SK-N-SH (cell line): ENCODE measurements at regions not wholly inside any gene's neighbourhood (a gene's known extent, or its start where the extent isn't known, plus 50 kb on each side); places are given as distances from the start of the nearest gene placed in this dataset.

Experiments used
- CTCF ChIA-PET: fragments of 300-600, 350-600 bp; formaldehyde crosslinking; extraction: SDS; loops from one replicate; lab custom pipeline; 2021; lab: Yijun Ruan, JAX
- POLR2A ChIA-PET: fragments of 350-600 bp; sonication (Branson Sonifier 250); formaldehyde crosslinking; extraction: SDS; loops from one replicate; lab custom pipeline; 2020; ENCODE audit warnings: antibody characterized with exemption, inconsistent platforms; lab: Yijun Ruan, JAX
- DNase-seq: peaks from one replicate; pipeline ENCODE4 v3.0.0; 2012
- H2AFZ ChIP-seq: fragments of 200-600 bp; sonication (generic); 2 replicates; pipeline ENCODE4 v1.8.1; 2016; ENCODE audit warnings: antibody characterized with exemption, mild to moderate bottlenecking, low read depth
- H3F3A ChIP-seq: fragments of 200-600 bp; sonication (generic); replicated peaks from 2 replicates; pipeline ENCODE3; 2016; ENCODE audit warnings: antibody characterized with exemption, mild to moderate bottlenecking; ENCODE audit not compliant: insufficient read depth
- H3K27ac ChIP-seq, 2 experiments: fragments of 200-500 bp in 1 of 2; fragments of 200-600 bp in 1 of 2; sonication (Bioruptor generic) in 1 of 2; sonication (generic), shearing (Covaris generic) in 1 of 2; 2 replicates each; pipeline versions ENCODE4 v1.5.1 to v1.6.1; 2014 to 2016; ENCODE audit warnings: low read depth in 2 of 2, inconsistent platforms in 1 of 2, low read length in 1 of 2, mild to moderate bottlenecking in 1 of 2, mixed read lengths in 1 of 2
- H3K27me3 ChIP-seq: fragments of 200-600 bp; sonication (generic), shearing (Covaris generic); 2 replicates; pipeline ENCODE4 v1.6.1; 2016; ENCODE audit warnings: mixed run types; ENCODE audit not compliant: insufficient read depth
- H3K36me3 ChIP-seq, 2 experiments: fragments of 200-500 bp in 1 of 2; fragments of 200-600 bp in 1 of 2; sonication (Bioruptor generic) in 1 of 2; sonication (generic) in 1 of 2; replicated peaks in 1 of 2; 2 replicates each; pipeline versions ENCODE3 to v1.5.1; 2014 to 2016; ENCODE audit warnings: low read length in 1 of 2, mild to moderate bottlenecking in 1 of 2; ENCODE audit not compliant: insufficient read depth in 2 of 2, control insufficient read depth in 1 of 2
- H3K4me1 ChIP-seq, 2 experiments: fragments of 200-500 bp in 1 of 2; fragments of 200-600 bp in 1 of 2; sonication (Bioruptor generic) in 1 of 2; sonication (generic), shearing (Covaris generic) in 1 of 2; 2 replicates each; pipeline versions ENCODE4 v1.5.1 to v1.6.1; 2014 to 2016; ENCODE audit warnings: low read depth in 1 of 2, low read length in 1 of 2, mixed run types in 1 of 2; ENCODE audit not compliant: insufficient read depth in 2 of 2, control insufficient read depth in 1 of 2
- H3K4me2 ChIP-seq: fragments of 200-600 bp; sonication (generic), shearing (Covaris generic); 2 replicates; pipeline ENCODE4 v1.6.1; 2017; ENCODE audit warnings: mixed run types
- H3K4me3 ChIP-seq, 2 experiments: fragments of 200-500 bp in 1 of 2; fragments of 200-600 bp in 1 of 2; sonication (Bioruptor generic) in 1 of 2; sonication (generic), shearing (Covaris generic) in 1 of 2; 2 replicates each; pipeline versions ENCODE4 v1.5.1 to v1.8.1; 2014 to 2016; ENCODE audit warnings: low read depth in 2 of 2, inconsistent platforms in 1 of 2, low read length in 1 of 2, mild to moderate bottlenecking in 1 of 2, mixed read lengths in 1 of 2, moderate library complexity in 1 of 2
- H3K79me2 ChIP-seq: fragments of 200-600 bp; sonication (generic); 2 replicates; pipeline ENCODE4 v1.8.1; 2017; ENCODE audit warnings: mild to moderate bottlenecking; ENCODE audit not compliant: insufficient read depth
- H3K9ac ChIP-seq: fragments of 200-600 bp; sonication (generic); 2 replicates; pipeline ENCODE4 v1.6.1; 2017; ENCODE audit warnings: mixed run types
- H3K9me2 ChIP-seq: fragments of 200-600 bp; sonication (generic); 2 replicates; pipeline ENCODE4 v1.6.1; 2017; ENCODE audit warnings: mixed run types
- H3K9me3 ChIP-seq: fragments of 200-600 bp; sonication (generic); 2 replicates; pipeline ENCODE4 v1.6.1; 2017; ENCODE audit warnings: mixed run types, mild to moderate bottlenecking, moderate library complexity
- H4K20me1 ChIP-seq: fragments of 200-600 bp; sonication (generic); 2 replicates; pipeline ENCODE4 v1.6.1; 2017; ENCODE audit warnings: mild to moderate bottlenecking, mixed run types; ENCODE audit not compliant: insufficient read depth
- CHD2 ChIP-seq: fragments of 150-350 bp; IDR thresholded peaks from 2 replicates; pipeline ENCODE4 v1.6.1; 2018; ENCODE audit warnings: low read length; ENCODE audit not compliant: partially characterized antibody
- CTCF ChIP-seq: fragments of 200-600 bp; sonication (generic); IDR thresholded peaks from 2 replicates; pipeline ENCODE4 v1.6.1; 2017; ENCODE audit warnings: antibody characterized with exemption, mild to moderate bottlenecking, moderate library complexity
- ELF1 ChIP-seq: IDR thresholded peaks from 2 replicates; pipeline ENCODE4 v1.4.0; 2012
- EP300 ChIP-seq, 2 experiments: IDR thresholded peaks; 2 replicates each; pipeline versions ENCODE4 v1.4.0 to v1.6.1; 2012; ENCODE audit warnings: borderline replicate concordance in 1 of 2, low read depth in 1 of 2, low read length in 1 of 2
- FOSL2 ChIP-seq: IDR thresholded peaks from 2 replicates; pipeline ENCODE4 v1.4.0; 2012; ENCODE audit warnings: low read depth, mild to moderate bottlenecking, moderate library complexity, borderline replicate concordance
- FOXJ3 ChIP-seq: sonication (generic); formaldehyde crosslinking; IDR thresholded peaks from 2 replicates; pipeline ENCODE4 v1.5.1; 2020; ENCODE audit warnings: mild to moderate bottlenecking, missing genetic modification reagents
- FOXM1 ChIP-seq: IDR thresholded peaks from 2 replicates; pipeline ENCODE4 v1.4.0; 2012; ENCODE audit warnings: low read depth, mild to moderate bottlenecking
- MAX ChIP-seq: IDR thresholded peaks from 2 replicates; pipeline ENCODE4 v1.4.0; 2012; ENCODE audit warnings: low read depth
- MXI1 ChIP-seq: IDR thresholded peaks from 2 replicates; pipeline ENCODE4 v1.6.1; 2012; ENCODE audit warnings: mild to moderate bottlenecking, low read depth, low read length, improper control_type of control experiment
- NRF1 ChIP-seq: IDR thresholded peaks from 2 replicates; pipeline ENCODE4 v1.6.1; 2012; ENCODE audit warnings: low read depth, mild to moderate bottlenecking, low read length
- PBX3 ChIP-seq: IDR thresholded peaks from 2 replicates; pipeline ENCODE4; 2012
- POLR2AphosphoS5 ChIP-seq: IDR thresholded peaks from 2 replicates; pipeline ENCODE4 v1.6.1; 2012; ENCODE audit warnings: low read depth, low read length
- RAD21 ChIP-seq: IDR thresholded peaks from 2 replicates; pipeline ENCODE4 v1.6.1; 2012; ENCODE audit warnings: mild to moderate bottlenecking, low read length
- SIN3A ChIP-seq: IDR thresholded peaks from 2 replicates; pipeline ENCODE4 v1.6.1; 2012; ENCODE audit warnings: low read depth, mild to moderate bottlenecking, low read length, moderate library complexity, borderline replicate concordance
- TAF1 ChIP-seq: IDR thresholded peaks from 2 replicates; pipeline ENCODE4 v1.6.1; 2012; ENCODE audit warnings: low read depth, mild to moderate bottlenecking, low read length, moderate library complexity, borderline replicate concordance
- YY1 ChIP-seq: IDR thresholded peaks from 2 replicates; pipeline ENCODE4 v1.4.0; 2012; ENCODE audit warnings: low read depth, mild to moderate bottlenecking
- WGBS: methylation state at CpG from one replicate; pipeline ENCODE4 v1.1.6; 2017; ENCODE audit warnings: low lambda C conversion rate; 5-methylcytosine and 5-hydroxymethylcytosine counted together
- TF ChIP-seq, protein P1 (sequence below): fragments of 150-350 bp; IDR thresholded peaks from 2 replicates; pipeline ENCODE4 v1.6.1; 2016; ENCODE audit warnings: mild to moderate bottlenecking, low read depth, low read length

GRCh38 chr3:86221601-86222000 lies 769.3 kb downstream of the VGLL3 start:
- Histone ChIP-seq H3K4me1 (no peaks in the 10 kb centered on the region), H3K27me3 (no peaks in the 10 kb centered on the region), H3K4me3 (no peak overlapping the region), H3K79me2 (no peaks in the 10 kb centered on the region; the same call in 1 of the 2 replicates), H3F3A (no peaks in the 10 kb centered on the region), H3K4me2 (no peak overlapping the region), H3K9ac (no peak overlapping the region), H3K27ac (no peak overlapping the region), H3K9me2 (0 out of 2 replicates have a peak, but pooled peaks cover 2% of the 10 kb centered on the region)
- no peak for DNase-seq
- POLR2A ChIA-PET: no interaction called here
- 44% methylated on average over 3 of the region's 3 CpGs for WGBS
- CTCF ChIA-PET: no interaction called here
- TF ChIP-seq FOXJ3 (no peak), YY1 (no peak), RAD21 (no peak), SIN3A (no peak), CHD2 (no peak), MAX (no peak), CTCF (no peak), EP300 (IDR thresholded peaks at IDR 0.05; ENCODE audit: borderline replicate concordance in 1 of 2, low read depth in 1 of 2, low read length in 1 of 2) (no peak), POLR2AphosphoS5 (no peak), PBX3 (no peak), FOSL2 (no peak), NRF1 (no peak), TAF1 (no peak)
- TF ChIP-seq, all 33 proteins: peak for 0
- H3K36me3 ChIP-seq: no peaks in the 10 kb centered on the region
- no peak overlapping the region for H2AFZ ChIP-seq
- H3K9me3 ChIP-seq: no peaks in the 10 kb centered on the region
- no peaks in the 10 kb centered on the region for H4K20me1 ChIP-seq

GRCh38 chr3:86208772-86209171 lies 782.2 kb downstream of the VGLL3 start:
- H3K4me1 ChIP-seq: no peaks in the 10 kb centered on the region
- no peaks in the 10 kb centered on the region for H3K27me3 ChIP-seq
- no peak overlapping the region for H3K9ac ChIP-seq
- no peak overlapping the region for H2AFZ ChIP-seq
- H3K9me2 ChIP-seq: no peaks in the 10 kb centered on the region
- no peaks in the 10 kb centered on the region for H3K79me2 ChIP-seq
- ChIA-PET POLR2A (no interaction called here), CTCF (no interaction called here)
- DNase-seq: no peak
- no peak overlapping the region for H3K4me3 ChIP-seq
- no peaks in the 10 kb centered on the region for H3K9me3 ChIP-seq
- 50% methylated on average over 1 of the region's 1 CpG for WGBS
- H4K20me1 ChIP-seq: no peaks in the 10 kb centered on the region
- H3K4me2 ChIP-seq: no peak overlapping the region
- H3K27ac ChIP-seq: no peak overlapping the region
- no peaks in the 10 kb centered on the region for H3F3A ChIP-seq
- H3K36me3 ChIP-seq: no peaks in the 10 kb centered on the region
- TF ChIP-seq FOXM1 (no peak), FOXJ3 (no peak), ELF1 (no peak), MXI1 (no peak), SIN3A (no peak)
- TF ChIP-seq, protein P1, sequence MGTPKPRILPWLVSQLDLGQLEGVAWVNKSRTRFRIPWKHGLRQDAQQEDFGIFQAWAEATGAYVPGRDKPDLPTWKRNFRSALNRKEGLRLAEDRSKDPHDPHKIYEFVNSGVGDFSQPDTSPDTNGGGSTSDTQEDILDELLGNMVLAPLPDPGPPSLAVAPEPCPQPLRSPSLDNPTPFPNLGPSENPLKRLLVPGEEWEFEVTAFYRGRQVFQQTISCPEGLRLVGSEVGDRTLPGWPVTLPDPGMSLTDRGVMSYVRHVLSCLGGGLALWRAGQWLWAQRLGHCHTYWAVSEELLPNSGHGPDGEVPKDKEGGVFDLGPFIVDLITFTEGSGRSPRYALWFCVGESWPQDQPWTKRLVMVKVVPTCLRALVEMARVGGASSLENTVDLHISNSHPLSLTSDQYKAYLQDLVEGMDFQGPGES: no peak
- TF ChIP-seq, all 33 proteins: peak for 0
